ENCODE measurements at regions not wholly inside any gene's neighbourhood (a gene's known extent, or its start where the extent isn't known, plus 50 kb on each side); places are given as distances from the start of the nearest gene placed in this dataset.

- TF ChIP-seq POLR2A (IDR thresholded peaks at IDR 0.05; ENCODE audit: low read length) (no peak), GATA1 (IDR thresholded peaks at IDR 0.05; ENCODE audit: low read depth, low read length) (no peak)
Observed at GRCh38 chr18:55090564-55091188, 131.4 kb upstream of the CCDC68 start.
